Hepatocyte (in vitro differentiated cells): ENCODE measurements at regions not wholly inside any gene's neighbourhood (a gene's known extent, or its start where the extent isn't known, plus 50 kb on each side); places are given as distances from the start of the nearest gene placed in this dataset.

Source experiments
- EZH2 ChIP-seq: fragments of 200-600 bp; sonication (generic); IDR thresholded peaks from 2 replicates; pipeline ENCODE4 v1.6.1; 2016; ENCODE audit warnings: antibody characterized with exemption, mild to moderate bottlenecking, borderline replicate concordance
- TF ChIP-seq, protein P1 (sequence below): fragments of 200-600 bp; sonication (generic); IDR thresholded peaks from 2 replicates; pipeline ENCODE4 v1.5.1; 2016; ENCODE audit warnings: antibody characterized with exemption, mild to moderate bottlenecking; ENCODE audit not compliant: poor library complexity

DNA sequence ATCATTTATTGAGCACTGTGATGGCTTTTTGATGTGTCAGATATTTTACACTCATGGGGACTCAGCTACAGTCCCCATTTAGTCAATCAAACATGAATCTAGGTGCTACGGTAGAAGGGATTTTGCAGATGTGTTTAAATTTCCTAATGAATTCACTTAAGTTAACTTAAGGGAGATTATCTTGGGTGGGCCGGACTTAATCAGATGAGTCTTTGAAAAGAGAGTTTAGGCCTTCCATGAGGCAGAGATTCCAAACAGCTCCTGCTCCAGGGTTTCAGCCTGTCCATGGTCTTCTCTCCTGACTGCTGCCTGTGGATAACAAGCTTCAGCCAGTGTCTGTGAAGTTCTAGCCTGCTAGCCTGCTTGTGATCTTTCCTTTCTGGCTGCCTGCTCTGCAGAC is 202.4 kb downstream of the IDS start:
- TF ChIP-seq EZH2 = no peak
- TF ChIP-seq, protein P1, sequence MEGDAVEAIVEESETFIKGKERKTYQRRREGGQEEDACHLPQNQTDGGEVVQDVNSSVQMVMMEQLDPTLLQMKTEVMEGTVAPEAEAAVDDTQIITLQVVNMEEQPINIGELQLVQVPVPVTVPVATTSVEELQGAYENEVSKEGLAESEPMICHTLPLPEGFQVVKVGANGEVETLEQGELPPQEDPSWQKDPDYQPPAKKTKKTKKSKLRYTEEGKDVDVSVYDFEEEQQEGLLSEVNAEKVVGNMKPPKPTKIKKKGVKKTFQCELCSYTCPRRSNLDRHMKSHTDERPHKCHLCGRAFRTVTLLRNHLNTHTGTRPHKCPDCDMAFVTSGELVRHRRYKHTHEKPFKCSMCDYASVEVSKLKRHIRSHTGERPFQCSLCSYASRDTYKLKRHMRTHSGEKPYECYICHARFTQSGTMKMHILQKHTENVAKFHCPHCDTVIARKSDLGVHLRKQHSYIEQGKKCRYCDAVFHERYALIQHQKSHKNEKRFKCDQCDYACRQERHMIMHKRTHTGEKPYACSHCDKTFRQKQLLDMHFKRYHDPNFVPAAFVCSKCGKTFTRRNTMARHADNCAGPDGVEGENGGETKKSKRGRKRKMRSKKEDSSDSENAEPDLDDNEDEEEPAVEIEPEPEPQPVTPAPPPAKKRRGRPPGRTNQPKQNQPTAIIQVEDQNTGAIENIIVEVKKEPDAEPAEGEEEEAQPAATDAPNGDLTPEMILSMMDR = no peak
